ENCODE measurements at regions not wholly inside any gene's neighbourhood (a gene's known extent, or its start where the extent isn't known, plus 50 kb on each side); places are given as distances from the start of the nearest gene placed in this dataset.

DNA sequence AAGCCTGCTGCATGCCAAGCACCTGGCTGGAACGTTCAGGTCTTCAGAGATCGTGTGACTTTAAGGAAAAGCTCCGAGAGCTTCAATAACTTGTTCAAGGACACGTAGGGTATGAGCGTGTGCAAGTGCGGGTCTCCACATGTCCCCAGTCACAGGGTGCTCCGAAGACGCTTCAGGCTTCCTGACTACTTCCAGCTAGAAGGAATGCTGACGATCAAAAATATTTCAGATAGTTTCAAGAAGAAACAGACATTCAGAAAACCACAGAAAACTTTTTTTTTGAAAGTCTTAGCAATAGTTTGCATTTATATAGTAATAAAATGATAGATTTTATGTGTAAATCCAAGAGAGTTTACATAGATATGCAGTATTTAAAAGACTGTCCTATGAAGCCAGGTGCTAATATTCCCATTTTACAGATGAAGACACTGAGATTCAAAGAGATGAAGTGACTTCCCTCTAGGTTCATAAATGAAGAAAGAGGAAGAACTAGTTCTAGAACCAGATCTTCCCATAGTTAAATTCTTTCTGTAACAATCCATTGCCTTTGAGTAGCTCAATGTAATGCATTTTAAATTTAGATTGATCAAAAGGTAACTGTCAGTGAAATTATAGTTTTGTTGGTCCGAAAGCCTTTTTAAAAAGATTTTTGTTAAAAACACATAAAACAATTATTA, 247.6 kb downstream of the MYLK4 start:
- no peak overlapping the region for H3K4me3 ChIP-seq
- H3K4me1 ChIP-seq, result peaks cover 0 to 44% (median 7%) of the 10 kb centered on the region in 6 donors
- TF ChIP-seq POLR2AphosphoS5 (IDR thresholded peaks at IDR 0.05) (no peak), POLR2A (IDR thresholded peaks at IDR 0.05) (no peak), CTCF (IDR thresholded peaks at IDR 0.05 in 8 of 11, conservative IDR thresholded peaks at IDR 0.05 in 3 of 11) (no peak)

DNA sequence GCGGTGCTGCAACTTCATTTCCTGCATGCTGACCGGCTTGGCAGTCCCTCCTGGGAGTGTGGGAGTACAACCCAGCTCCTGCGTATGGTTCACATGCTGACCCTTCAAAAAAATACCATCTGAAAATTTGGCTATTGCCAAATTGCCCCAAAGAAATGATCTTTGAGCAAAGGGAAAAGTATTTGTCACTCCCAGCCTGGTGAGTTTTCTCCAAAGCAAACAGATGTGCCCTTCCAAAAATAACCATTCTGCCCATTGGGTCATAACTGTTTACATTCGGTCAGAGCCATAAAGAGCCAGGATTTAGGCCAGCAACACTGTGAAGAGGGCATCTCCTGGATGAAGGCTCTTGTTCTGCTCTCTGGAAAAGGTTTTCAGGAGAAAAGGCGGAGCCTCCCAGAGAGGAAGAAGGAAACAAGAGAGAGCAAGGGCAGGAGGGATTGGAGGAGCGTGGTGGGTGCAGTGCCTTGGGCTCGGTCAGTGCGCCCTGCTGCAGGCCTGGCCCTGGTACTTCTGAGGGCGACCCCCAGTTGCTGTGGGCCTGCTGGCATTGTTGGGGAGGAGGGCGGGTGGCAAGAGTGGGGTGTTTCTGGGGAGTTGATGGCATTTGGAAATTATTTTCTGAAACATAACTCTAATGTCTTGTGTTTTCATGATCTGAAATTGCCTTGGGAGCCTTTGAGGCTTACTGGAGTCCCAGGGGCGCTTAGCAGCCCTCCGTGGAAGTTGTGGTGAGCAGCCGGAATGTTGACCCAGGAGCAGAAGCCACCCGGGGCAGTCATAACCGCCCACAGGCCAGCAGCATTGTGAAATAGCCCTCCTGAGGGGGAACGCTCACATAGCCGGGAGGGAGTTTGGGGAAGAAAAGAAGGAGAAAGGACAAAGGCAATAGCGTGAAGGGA, 248.4 kb downstream of the MYLK4 start:
- H3K9me3 ChIP-seq, result no peaks in the 10 kb centered on the region
- TF ChIP-seq CTCF (IDR thresholded peaks at IDR 0.05 in 8 of 11, conservative IDR thresholded peaks at IDR 0.05 in 3 of 11), result no peak
- TF ChIP-seq POLR2AphosphoS5 (IDR thresholded peaks at IDR 0.05), result no peak
- TF ChIP-seq POLR2A (IDR thresholded peaks at IDR 0.05), result no peak
- H3K27ac ChIP-seq, result no peak overlapping the region
- peaks cover 0 to 44% (median 7%) of the 10 kb centered on the region in 6 donors for H3K4me1 ChIP-seq
- intact Hi-C loops (cut with DNase I; ENCODE audit: low total_unique reads), result no loop called here
- DNase-seq, result no peak
- peaks cover 0 to 36% (median 3%) of the 10 kb centered on the region in 7 donors for H3K27me3 ChIP-seq (replicated peaks in 1 of 7)
- WGBS, 5 donors, result 50 to 80% (median 69%) methylated on average over 17 to 18 of the region's 18 CpGs
- H3K36me3 ChIP-seq, result no peaks in the 10 kb centered on the region
- H3K4me3 ChIP-seq, result no peak overlapping the region

More for the DNA sequence above, 247.6 kb downstream of the MYLK4 start:
- WGBS, 5 donors, result 56 to 81% (median 63%) methylated on average over 10 of the region's 10 CpGs
- Histone ChIP-seq H3K27ac (peak overlapping the region in 5 of 8 donors; percentile 12 to 75 (median 59)), H3K27me3 (replicated peaks in 1 of 7) (peaks cover 0 to 44% (median 10%) of the 10 kb centered on the region in 7 donors), H3K36me3 (no peaks in the 10 kb centered on the region), H3K9me3 (no peaks in the 10 kb centered on the region)
- intact Hi-C loops (cut with DNase I; ENCODE audit: low total_unique reads), result no loop called here
- DNase-seq, result no peak

- 72 to 88% (median 81%) methylated on average over 11 of the region's 11 CpGs for WGBS, 5 donors
- H3K9me3 ChIP-seq, result no peaks in the 10 kb centered on the region
- intact Hi-C loops (cut with DNase I; ENCODE audit: low total_unique reads), result no loop called here
These were observed 252.6 kb downstream of the MYLK4 start for GRCh38 chr6:2497922-2498623.

More at GRCh38 chr6:2497922-2498623, 252.6 kb downstream of the MYLK4 start:
- Histone ChIP-seq H3K4me1 (peaks cover 0 to 13% (median 2%) of the 10 kb centered on the region in 6 donors), H3K27me3 (replicated peaks in 1 of 7) (peaks cover 0 to 13% (median 0%) of the 10 kb centered on the region in 7 donors), H3K27ac (no peak overlapping the region), H3K36me3 (no peaks in the 10 kb centered on the region), H3K4me3 (no peak overlapping the region)
- TF ChIP-seq CTCF (IDR thresholded peaks at IDR 0.05 in 8 of 11, conservative IDR thresholded peaks at IDR 0.05 in 3 of 11), result no peak
- TF ChIP-seq POLR2AphosphoS5 (IDR thresholded peaks at IDR 0.05), result no peak
- TF ChIP-seq POLR2A (IDR thresholded peaks at IDR 0.05), result no peak
- no peak for DNase-seq
